Trophoblast cell (in vitro differentiated cells and primary cell): ENCODE measurements at regions not wholly inside any gene's neighbourhood (a gene's known extent, or its start where the extent isn't known, plus 50 kb on each side); places are given as distances from the start of the nearest gene placed in this dataset.

Experiments used
- DNase-seq, 2 donors: peaks; one replicate each; pipeline ENCODE4 v3.0.0-alpha.2; 2016
- H2AFZ ChIP-seq: 2 replicates; pipeline ENCODE4 v1.6.1; 2013; ENCODE audit warnings: low read length, moderate library complexity, mild to moderate bottlenecking; ENCODE audit not compliant: insufficient read depth, poor library complexity
- H2AK5ac ChIP-seq: 2 replicates; pipeline ENCODE4 v1.6.1; 2013; ENCODE audit warnings: mild to moderate bottlenecking, low read length
- H2BK120ac ChIP-seq: 2 replicates; pipeline ENCODE4 v1.6.1; 2013; ENCODE audit warnings: low read length, mild to moderate bottlenecking, moderate library complexity; ENCODE audit not compliant: insufficient read depth, poor library complexity
- H2BK12ac ChIP-seq: 2 replicates; pipeline ENCODE4 v1.6.1; 2013; ENCODE audit warnings: mild to moderate bottlenecking, low read length, moderate library complexity
- H2BK5ac ChIP-seq: 2 replicates; pipeline ENCODE4 v1.6.1; 2013; ENCODE audit warnings: low read length, low read depth, moderate library complexity, mild to moderate bottlenecking; ENCODE audit not compliant: poor library complexity
- H3K14ac ChIP-seq: 2 replicates; pipeline ENCODE4 v1.6.1; 2013; ENCODE audit warnings: mild to moderate bottlenecking, low read length
- H3K18ac ChIP-seq: 2 replicates; pipeline ENCODE4 v1.6.1; 2013; ENCODE audit warnings: mild to moderate bottlenecking, low read length
- H3K23ac ChIP-seq: 2 replicates; pipeline ENCODE4 v1.6.1; 2013; ENCODE audit warnings: low read length
- H3K27ac ChIP-seq: 2 replicates; pipeline ENCODE4 v1.5.1; 2013; ENCODE audit warnings: low read depth, mild to moderate bottlenecking, inconsistent platforms, low read length, moderate library complexity
- H3K27me3 ChIP-seq: 2 replicates; pipeline ENCODE4 v1.6.1; 2013; ENCODE audit warnings: inconsistent platforms, mild to moderate bottlenecking, low read length, moderate library complexity; ENCODE audit not compliant: insufficient read depth
- H3K36me3 ChIP-seq, 2 experiments: 1 replicate in 1 of 2; 2 replicates in 1 of 2; pipeline ENCODE4 v1.6.1; 2013; ENCODE audit warnings: low read length in 2 of 2, mild to moderate bottlenecking in 2 of 2, moderate library complexity in 1 of 2; ENCODE audit not compliant: insufficient read depth in 2 of 2, control insufficient read depth in 1 of 2
- H3K4ac ChIP-seq: 2 replicates; pipeline ENCODE4 v1.6.1; 2013; ENCODE audit warnings: low read depth, mild to moderate bottlenecking, low read length, moderate library complexity
- H3K4me1 ChIP-seq, 2 experiments: 1 replicate in 1 of 2; 2 replicates in 1 of 2; pipeline ENCODE4 v1.6.1; 2013; ENCODE audit warnings: low read length in 2 of 2, mild to moderate bottlenecking in 2 of 2, moderate library complexity in 1 of 2; ENCODE audit not compliant: insufficient read depth in 2 of 2, control insufficient read depth in 1 of 2
- H3K4me2 ChIP-seq: 2 replicates; pipeline ENCODE4 v1.6.1; 2013; ENCODE audit warnings: inconsistent platforms, mild to moderate bottlenecking, low read length, moderate library complexity
- H3K4me3 ChIP-seq: 2 replicates; pipeline ENCODE4 v1.5.1; 2013; ENCODE audit warnings: mild to moderate bottlenecking, low read depth, low read length, inconsistent platforms
- H3K79me1 ChIP-seq: one replicate; pipeline ENCODE4 v1.6.1; 2013; ENCODE audit warnings: low read length
- H3K79me2 ChIP-seq: 2 replicates; pipeline ENCODE4 v1.6.1; 2013; ENCODE audit warnings: low read length, mild to moderate bottlenecking; ENCODE audit not compliant: control insufficient read depth, insufficient read depth, poor library complexity
- H3K9ac ChIP-seq: 2 replicates; pipeline ENCODE4 v1.6.1; 2013; ENCODE audit warnings: mild to moderate bottlenecking, low read length
- H3K9me3 ChIP-seq: 2 replicates; pipeline ENCODE4 v1.6.1; 2013; ENCODE audit warnings: low read depth, mild to moderate bottlenecking, control low read depth, inconsistent platforms, low read length; ENCODE audit not compliant: insufficient read depth
- H4K12ac ChIP-seq: 2 replicates; pipeline ENCODE4 v1.6.1; 2013; ENCODE audit warnings: low read depth, mild to moderate bottlenecking, low read length, moderate library complexity
- H4K8ac ChIP-seq: 2 replicates; pipeline ENCODE4 v1.6.1; 2013; ENCODE audit warnings: low read depth, mild to moderate bottlenecking, low read length, moderate library complexity
- H4K91ac ChIP-seq: one replicate; pipeline ENCODE4 v1.6.1; 2013; ENCODE audit warnings: low read depth, mild to moderate bottlenecking, low read length, moderate library complexity
- WGBS: extraction: QIAGEN DNeasy Blood & Tissue Kit; methylation state at CpG from one replicate; pipeline ENCODE4 v1.1.7; 2013; ENCODE audit warnings: missing lambda C conversion rate; ENCODE audit not compliant: insufficient read length, insufficient coverage; ENCODE audit errors: extremely low coverage; 5-methylcytosine and 5-hydroxymethylcytosine counted together

- no peak overlapping the region for H3K4me2 ChIP-seq
- H3K18ac ChIP-seq, result no peak overlapping the region
- no peak overlapping the region for H2BK120ac ChIP-seq
- H3K4me3 ChIP-seq, result no peak overlapping the region
- H4K8ac ChIP-seq, result no peak overlapping the region
- H3K4ac ChIP-seq, result no peak overlapping the region
- H3K79me1 ChIP-seq, result no peaks in the 10 kb centered on the region
- H3K9me3 ChIP-seq, result no peaks in the 10 kb centered on the region
- H2BK5ac ChIP-seq, result no peak overlapping the region
- H4K12ac ChIP-seq, result no peak overlapping the region
- H3K36me3 ChIP-seq, result no peaks in the 10 kb centered on the region
- H4K91ac ChIP-seq, result no peak overlapping the region
- H3K23ac ChIP-seq, result no peak overlapping the region
- H3K14ac ChIP-seq, result no peak overlapping the region
- H3K27ac ChIP-seq, result no peak overlapping the region
- no peak overlapping the region for H2AFZ ChIP-seq
- WGBS, result no CpG with 5 or more reads among the region's 2 CpGs
- H2BK12ac ChIP-seq, result no peak overlapping the region
- no peaks in the 10 kb centered on the region for H3K27me3 ChIP-seq
- no peak overlapping the region for H2AK5ac ChIP-seq
- H3K4me1 ChIP-seq, result no peaks in the 10 kb centered on the region
- no peak for DNase-seq
- H3K79me2 ChIP-seq, result no peaks in the 10 kb centered on the region
- no peak overlapping the region for H3K9ac ChIP-seq
These were observed 58.0 kb upstream of the ITSN2 start for GRCh38 chr2:24418166-24418841.

DNA sequence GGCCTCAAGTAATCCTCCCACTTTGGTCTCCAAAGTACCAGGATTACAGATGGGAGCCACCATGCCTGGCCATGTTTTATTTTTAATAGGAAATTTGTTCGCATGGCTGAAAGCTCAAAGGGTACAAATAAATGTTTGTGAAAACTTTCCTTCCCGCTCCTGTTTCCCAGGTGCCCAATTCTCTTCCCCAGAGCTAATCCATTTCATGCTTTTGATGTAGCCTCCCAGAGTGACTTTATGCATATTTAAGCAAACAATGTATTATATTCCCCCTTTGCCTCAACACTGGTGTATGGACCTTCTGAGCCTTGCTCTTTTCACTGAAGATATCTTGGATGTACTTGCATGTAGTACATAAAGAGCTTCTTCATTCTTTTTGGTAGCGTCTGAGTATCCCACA is 52.5 kb upstream of the ITSN2 start:
- no peak overlapping the region for H2BK5ac ChIP-seq
- H2AK5ac ChIP-seq, result no peak overlapping the region
- no peaks in the 10 kb centered on the region for H3K4me1 ChIP-seq
- no peak overlapping the region for H2BK120ac ChIP-seq
- H3K27ac ChIP-seq, result no peak overlapping the region
- no peak overlapping the region for H4K91ac ChIP-seq
- no peak overlapping the region for H3K4me2 ChIP-seq
- H3K9ac ChIP-seq, result no peak overlapping the region
- H2AFZ ChIP-seq, result no peak overlapping the region
- no peak overlapping the region for H4K8ac ChIP-seq
- H4K12ac ChIP-seq, result no peak overlapping the region
- H3K79me1 ChIP-seq, result no peaks in the 10 kb centered on the region
- H3K9me3 ChIP-seq, result no peaks in the 10 kb centered on the region
- DNase-seq, result no peak
- no peak overlapping the region for H3K23ac ChIP-seq
- no peak overlapping the region for H3K14ac ChIP-seq
- no peaks in the 10 kb centered on the region for H3K36me3 ChIP-seq
- no peaks in the 10 kb centered on the region for H3K27me3 ChIP-seq
- H3K79me2 ChIP-seq, result no peaks in the 10 kb centered on the region
- H3K4ac ChIP-seq, result no peak overlapping the region
- H2BK12ac ChIP-seq, result no peak overlapping the region
- H3K18ac ChIP-seq, result no peak overlapping the region
- no peak overlapping the region for H3K4me3 ChIP-seq
- WGBS, result no CpG with 5 or more reads among the region's 3 CpGs

DNA sequence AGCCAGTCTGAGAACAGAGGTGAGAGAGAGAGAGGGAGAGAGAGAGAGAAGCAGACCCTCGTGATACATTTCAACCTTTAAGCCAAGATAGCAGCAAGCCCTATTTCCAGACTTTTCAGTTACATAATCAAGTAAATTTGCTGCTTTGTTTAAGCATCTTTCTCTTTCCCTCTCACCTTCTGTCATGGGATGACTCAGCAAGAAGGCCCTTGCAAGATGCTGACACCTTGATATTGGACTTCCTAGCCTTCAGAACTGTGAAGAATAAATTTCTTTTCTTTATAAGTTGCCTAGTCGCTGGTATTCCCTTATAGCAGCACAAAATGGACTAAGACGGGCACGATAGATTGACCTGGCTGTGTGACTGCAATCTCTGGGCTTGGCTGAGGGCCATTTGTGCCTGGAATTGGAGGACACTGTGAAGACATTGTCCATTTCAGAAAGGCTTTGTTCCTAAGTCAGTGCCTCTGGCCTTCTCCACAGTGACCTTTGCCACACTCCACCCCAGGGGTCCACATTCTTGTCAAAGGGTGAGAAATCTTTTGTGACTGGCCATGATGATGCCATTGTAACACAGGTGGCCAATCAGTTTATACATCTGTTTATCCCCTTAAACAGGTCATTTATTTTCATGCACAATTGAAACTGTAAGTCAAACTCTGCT is 51.3 kb upstream of the ITSN2 start:
- no peak overlapping the region for H3K4me3 ChIP-seq
- no CpG with 5 or more reads among the region's 4 CpGs for WGBS
- H3K79me1 ChIP-seq, result no peaks in the 10 kb centered on the region
- no peak overlapping the region for H4K8ac ChIP-seq
- H3K14ac ChIP-seq, result no peak overlapping the region
- no peaks in the 10 kb centered on the region for H3K9me3 ChIP-seq
- H2BK120ac ChIP-seq, result no peak overlapping the region
- H2BK5ac ChIP-seq, result no peak overlapping the region
- no peaks in the 10 kb centered on the region for H3K79me2 ChIP-seq
- no peak overlapping the region for H2AK5ac ChIP-seq
- H4K12ac ChIP-seq, result no peak overlapping the region
- no peak overlapping the region for H4K91ac ChIP-seq
- no peak for DNase-seq
- H3K23ac ChIP-seq, result no peak overlapping the region
- H3K9ac ChIP-seq, result no peak overlapping the region
- H3K4ac ChIP-seq, result no peak overlapping the region
- no peak overlapping the region for H2AFZ ChIP-seq
- H3K18ac ChIP-seq, result no peak overlapping the region
- H3K4me1 ChIP-seq, result no peaks in the 10 kb centered on the region
- H3K27ac ChIP-seq, result no peak overlapping the region
- no peak overlapping the region for H3K4me2 ChIP-seq
- no peak overlapping the region for H2BK12ac ChIP-seq
- H3K27me3 ChIP-seq, result no peaks in the 10 kb centered on the region
- no peaks in the 10 kb centered on the region for H3K36me3 ChIP-seq

GRCh38 chr2:24410976-24411375 is 50.6 kb upstream of the ITSN2 start:
- Histone ChIP-seq H3K4me3 (no peak overlapping the region), H3K23ac (no peak overlapping the region), H3K27ac (no peak overlapping the region), H3K4me2 (no peak overlapping the region), H3K4me1 (no peaks in the 10 kb centered on the region), H3K79me2 (no peaks in the 10 kb centered on the region), H3K14ac (no peak overlapping the region), H4K8ac (no peak overlapping the region), H3K79me1 (no peaks in the 10 kb centered on the region), H2AK5ac (no peak overlapping the region), H3K27me3 (no peaks in the 10 kb centered on the region), H3K18ac (no peak overlapping the region), H2BK5ac (no peak overlapping the region), H2BK120ac (no peak overlapping the region), H3K36me3 (no peaks in the 10 kb centered on the region), H3K9ac (no peak overlapping the region), H3K9me3 (no peaks in the 10 kb centered on the region), H4K91ac (no peak overlapping the region), H2BK12ac (no peak overlapping the region), H2AFZ (no peak overlapping the region), H3K4ac (no peak overlapping the region), H4K12ac (no peak overlapping the region)
- no peak for DNase-seq
- WGBS, result no CpG with 5 or more reads among the region's 2 CpGs
